NCI-H526 (cell line): ENCODE measurements at regions not wholly inside any gene's neighbourhood (a gene's known extent, or its start where the extent isn't known, plus 50 kb on each side); places are given as distances from the start of the nearest gene placed in this dataset.
"Not testable (repeated sequence)": the region's sequence is repeated elsewhere in the genome, so short reads cannot be mapped to it uniquely, and the experiment has no call there.

ENCODE experiments used
- DNase-seq, 2 experiments: peaks; one replicate each; lab custom pipeline; 2025; lab: John Stamatoyannopoulos, UW

DNA sequence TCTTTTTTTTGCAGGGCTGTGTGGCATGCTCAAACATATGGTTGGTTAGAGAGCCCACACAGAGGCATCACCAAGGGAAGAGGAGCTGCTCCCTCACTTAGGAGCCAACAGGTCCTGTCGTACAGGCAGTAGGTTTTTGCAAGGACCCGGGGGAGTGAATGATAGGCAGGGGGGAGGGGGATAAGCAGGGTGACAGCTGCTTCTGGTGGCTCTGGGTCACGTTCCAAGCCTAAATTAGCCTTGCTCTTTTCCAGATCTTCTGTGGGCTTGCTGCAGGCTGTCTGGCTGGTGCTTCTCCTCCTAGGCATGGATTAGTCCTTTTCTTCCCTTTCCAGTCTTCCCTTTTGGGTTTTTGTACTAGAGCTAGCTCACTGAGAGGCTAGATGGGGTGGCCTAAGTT is 117.7 kb upstream of the PODXL start:
- DNase-seq: no peak

DNA sequence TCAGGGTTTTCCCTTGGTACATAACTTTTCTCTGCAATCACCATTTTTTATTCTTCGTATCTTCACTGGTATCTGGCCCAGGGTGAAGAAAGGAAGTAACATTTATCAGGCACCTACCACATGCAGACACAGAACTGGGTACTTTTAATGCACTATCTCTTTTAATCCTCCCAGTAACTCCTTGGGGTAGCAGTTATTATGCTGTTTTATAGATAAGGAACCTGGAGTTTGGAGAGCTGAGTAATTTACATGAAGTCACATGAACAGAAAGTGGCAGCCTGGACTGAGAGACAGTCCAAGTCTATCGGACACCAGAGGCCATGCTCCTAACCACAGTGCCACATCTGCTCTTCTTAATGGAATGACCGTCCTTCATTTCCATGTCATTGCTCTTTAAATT is 117.1 kb upstream of the PODXL start:
- DNase-seq: no peak

DNA sequence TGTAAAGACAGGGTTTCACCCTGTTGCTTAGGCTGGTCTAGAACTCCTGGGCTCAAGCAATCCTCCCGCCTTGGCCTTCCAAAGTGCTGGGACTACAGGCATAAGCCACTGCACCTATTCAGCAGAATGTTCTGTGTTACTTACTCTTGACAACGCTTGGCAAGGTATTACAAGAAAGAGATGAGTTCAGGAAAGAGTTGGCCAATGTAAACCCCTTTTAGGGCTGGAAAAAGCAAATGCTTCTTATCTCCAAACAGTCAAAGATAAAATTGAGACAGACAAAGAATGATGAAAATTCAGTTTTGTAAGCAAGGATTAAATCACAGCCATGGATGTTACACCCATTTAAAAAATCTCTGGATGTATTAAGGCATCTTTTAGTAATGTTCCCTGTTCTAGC is 114.0 kb upstream of the PODXL start:
- DNase-seq: no peak

DNA sequence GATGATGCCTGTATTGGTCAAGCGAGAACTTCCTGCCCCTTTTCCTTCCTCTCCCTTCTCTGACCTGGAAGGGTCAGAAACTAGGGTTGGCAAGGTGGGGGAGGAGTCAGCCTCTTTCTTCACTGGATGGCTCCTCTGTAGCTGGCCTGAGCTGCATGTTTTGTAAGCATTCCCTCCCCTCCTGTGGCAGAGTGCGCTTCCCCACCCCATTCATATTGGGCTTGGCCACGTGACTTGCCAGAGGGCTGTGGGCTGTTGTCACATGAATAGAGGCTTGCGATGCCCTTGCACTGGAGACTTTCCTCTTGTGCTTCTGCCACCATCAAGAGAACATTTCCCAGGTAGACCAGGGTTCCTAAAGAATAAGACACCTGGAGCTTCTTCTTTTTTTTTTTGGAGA is 111.3 kb upstream of the PODXL start:
- DNase-seq: no peak

DNA sequence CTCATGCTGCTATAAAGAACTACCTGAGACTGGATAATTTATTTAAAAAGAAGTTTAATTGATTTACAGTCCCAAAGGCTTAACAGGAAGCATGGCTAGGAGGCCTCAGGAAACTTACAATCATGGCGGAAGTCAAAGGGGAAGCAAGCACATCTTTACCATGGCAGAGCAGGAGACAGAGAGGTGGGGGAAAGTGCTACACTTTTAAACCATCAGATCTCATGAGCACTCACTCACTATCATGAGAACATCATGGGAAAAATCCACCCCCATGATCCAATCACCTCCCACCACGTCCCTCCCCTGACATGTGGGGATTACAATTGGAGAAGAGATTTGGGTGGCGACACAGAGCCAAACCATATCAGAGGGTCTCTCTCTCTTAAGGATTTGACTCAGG is 108.6 kb upstream of the PODXL start:
- DNase-seq: no peak

DNA sequence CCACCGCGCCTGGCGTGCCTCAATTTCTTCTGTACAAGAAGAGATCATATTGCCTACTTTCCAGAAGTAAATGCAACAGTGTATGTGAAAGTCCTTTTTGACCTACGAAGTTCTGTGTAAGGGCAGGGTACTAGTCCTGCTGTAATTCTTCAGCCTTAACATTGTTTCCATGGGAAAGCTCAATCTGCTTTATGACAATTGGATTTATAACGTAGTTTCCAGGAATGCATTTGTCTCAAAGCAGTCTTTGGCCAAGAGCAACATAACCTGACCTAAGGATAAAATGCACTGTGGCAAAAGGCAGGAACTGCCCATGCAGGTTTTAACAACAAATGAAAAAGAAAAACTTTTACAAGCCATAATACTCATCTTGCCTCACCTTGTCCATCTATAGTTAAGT is 108.1 kb upstream of the PODXL start:
- no peak for DNase-seq

DNA sequence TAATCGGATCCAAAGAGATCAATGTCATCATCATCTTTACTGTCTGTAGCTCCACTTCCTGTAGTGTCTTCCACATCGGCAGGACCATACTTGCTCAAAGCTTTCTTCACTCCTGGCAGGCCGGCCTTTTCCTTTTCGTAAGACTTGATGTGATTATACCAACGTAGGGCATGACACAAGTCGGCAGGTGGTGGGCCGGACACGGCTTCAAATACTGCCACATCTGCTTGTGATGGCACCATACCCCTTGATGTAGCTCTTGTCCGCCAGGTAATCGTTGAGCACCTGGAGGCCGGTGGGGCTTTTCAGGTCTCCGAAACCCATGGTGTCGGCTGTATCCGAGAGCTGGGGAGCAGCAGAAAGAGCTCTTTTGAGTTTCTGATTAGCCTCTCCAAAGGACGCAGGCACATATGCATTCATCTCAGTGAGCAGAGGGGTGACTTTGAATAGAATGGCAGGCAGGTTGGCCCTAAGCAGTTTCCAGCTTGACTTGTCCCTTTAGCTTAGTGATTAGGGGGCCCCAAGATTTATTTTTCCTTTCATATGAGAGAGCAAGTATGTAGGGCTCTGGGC is 106.0 kb upstream of the PODXL start:
- not testable (repeated sequence) for DNase-seq

DNA sequence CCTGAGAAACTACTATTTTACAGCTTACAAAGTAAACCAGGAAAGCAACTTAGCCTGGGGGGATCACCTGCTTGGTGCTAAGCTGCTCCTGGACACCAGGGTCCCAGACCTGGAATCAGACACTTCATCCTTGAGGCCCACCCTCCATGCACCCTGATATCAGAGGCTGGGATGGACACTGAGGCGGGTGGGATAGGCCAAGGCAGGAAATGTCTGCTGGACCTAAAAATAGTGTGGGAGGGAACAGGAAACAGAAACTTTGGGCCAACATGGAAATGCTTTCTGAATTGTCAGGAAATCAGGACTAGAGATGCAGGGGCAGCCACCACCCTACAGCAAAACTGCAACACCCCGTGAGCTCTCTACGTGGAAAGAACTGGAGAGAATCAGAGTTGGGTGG is 101.5 kb upstream of the PODXL start:
- no peak for DNase-seq

DNA sequence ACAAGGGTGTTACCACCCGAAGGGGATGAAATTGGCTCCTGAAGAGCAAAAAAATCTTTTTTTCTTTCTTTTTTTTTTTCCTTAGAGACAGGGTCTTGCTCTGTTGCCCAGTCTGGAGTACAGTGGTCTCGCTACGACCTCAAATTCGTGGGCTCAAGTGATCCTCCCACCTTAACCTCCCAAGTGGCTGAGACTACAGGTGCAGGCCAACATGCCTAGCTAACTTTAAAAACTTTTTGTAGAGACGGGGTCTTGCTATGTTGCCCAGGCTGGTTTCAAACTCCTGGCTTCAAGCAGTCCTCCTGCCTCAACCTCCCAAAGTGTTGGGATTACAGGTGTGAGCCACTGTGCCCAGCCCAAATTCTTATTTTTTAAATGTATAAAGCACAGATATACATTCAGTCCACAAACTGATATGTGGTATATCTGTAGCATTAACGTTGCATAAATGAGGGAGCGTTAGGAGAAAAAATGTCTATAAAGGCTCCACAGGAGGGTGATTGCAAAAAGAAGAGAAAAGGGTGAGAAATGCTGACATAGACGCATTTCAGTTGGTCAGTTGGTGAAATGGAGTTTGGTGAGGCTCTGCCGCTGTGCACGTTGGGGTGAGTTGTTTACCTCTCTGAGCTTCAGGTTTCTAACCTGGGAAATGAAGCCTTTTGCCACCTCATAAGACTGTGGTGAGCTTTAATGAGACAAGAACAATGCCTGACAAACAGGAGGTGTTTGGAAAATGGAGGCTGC is 100.7 kb upstream of the PODXL start:
- DNase-seq: no peak

DNA sequence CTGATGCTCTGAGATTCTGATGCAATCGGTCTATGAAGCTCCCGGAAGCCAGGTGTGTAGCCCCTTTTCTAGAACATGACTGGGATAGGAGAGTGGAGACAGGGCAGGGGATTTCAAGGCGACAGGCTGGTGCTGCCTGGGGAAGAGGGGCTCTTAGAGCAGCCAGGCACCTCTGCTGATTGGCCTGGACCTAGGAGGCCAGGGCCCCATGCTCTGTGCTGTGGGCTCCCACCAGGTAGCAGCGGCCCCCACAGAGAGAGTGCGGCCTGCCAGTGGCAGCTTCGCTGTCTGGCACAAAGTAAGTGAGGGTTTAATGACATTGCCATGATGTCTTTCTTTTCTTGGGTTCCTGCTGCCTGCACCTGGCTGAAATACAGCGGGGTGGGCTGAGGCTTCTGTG is 99.4 kb upstream of the PODXL start:
- no peak for DNase-seq

DNA sequence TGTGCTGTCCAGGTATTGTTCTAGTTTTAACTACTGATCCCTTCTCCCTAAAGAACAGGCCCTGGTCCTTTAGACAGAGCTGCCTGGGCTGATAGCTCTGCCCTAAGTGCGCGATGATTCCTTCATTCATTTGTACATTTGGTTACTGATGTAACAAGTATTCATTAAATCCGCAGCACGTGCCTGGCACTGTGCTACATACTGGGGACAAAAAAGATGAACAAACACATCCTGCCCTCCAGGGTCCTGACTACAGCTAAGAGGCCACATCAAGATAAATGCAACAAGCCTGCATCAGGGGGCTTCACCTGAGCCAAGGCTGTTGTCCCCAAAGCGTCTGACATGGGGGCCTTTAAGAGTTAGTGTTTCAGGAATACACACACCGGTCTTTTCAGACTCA is 99.0 kb upstream of the PODXL start:
- no peak for DNase-seq

DNA sequence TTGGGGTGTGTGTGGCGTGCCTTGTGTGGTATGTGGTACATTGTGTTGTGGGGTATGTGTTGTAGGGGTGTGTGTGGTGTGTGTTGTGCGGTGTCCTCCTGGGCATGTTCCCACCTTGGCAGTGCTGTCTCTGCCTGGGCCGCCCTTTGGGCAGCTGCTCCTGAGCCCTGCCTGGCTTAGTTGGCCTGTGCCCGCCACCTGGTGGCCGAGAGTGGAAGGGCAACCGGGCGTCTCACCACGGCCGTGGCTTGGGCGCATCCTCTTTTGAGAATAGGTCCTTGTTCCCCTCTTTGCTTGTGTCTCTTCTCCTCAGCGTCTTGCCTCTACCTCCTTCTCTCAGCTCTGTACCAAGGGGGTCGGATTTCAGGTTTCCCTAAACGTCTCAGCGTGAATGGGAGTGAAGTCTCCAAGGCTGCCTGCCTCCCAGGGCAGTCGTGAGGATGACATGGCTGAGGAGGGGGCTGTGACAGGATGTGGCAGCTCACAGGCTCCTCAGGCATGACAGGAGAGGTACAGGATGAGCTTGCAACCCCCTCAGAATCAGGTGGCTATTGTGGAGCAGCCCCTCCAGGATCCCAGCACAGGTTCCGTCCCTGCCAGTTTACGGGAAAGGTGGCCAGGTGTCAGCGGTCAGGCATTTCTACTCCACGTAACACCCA is 98.4 kb upstream of the PODXL start:
- DNase-seq: peak; percentile 21 to 85

DNA sequence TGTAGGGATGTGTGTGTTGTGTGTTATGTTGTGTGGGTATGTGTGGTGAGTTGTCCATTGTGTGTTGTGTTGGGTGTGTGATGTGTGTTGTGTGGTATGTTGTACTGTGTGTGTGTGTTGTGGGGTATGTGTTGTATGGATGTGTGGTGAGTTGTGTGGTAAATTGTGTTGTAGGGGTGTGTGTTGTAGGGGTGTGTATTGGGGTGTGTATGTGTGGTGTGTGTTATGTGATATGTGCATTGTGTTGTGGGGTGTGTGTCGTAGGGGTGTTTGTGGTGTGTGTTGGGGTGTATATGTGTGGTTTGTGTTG is 97.8 kb upstream of the PODXL start:
- DNase-seq: no peak

DNA sequence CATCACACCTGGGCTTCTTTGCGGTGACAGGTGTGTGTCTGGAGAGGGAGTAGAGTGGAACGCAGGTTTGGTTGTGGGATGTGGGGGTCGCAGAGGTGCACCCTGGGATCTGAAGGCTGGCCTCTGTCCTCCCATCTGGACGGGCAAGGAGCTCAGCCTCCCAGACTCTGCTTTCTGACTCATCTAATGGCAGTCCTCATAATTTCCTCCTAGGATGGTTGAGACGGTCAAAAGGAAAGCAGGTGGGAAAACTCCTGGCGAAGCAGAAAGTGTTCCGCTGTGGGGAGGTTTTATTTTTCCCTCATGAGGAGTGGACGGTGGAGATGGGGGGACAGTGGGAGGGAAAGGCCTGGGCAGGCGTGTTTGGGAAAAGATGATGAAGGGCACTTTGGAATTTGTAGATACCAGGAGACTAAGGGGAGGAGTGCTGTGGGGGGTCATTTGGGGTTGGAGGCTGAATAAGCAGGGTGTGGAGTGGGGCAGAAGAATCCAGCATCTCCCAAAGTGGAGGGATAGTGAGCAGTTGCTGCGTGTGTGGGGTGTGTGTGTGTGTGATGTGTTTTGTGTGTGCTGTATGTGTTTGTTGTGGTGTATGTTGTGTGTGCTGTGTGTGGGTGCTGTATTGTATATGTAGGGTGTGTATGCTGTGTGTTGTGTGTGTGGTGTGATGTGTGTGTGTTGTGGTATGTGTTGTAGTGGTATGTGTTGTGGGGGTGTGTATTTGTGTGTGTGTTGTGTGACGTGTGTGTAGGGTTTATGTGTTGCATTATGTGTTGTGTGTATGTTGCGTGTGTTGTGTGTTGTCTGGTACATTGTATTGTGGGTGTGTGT is 97.2 kb upstream of the PODXL start:
- DNase-seq: peak in 1 of 2 experiments; percentile 16

DNA sequence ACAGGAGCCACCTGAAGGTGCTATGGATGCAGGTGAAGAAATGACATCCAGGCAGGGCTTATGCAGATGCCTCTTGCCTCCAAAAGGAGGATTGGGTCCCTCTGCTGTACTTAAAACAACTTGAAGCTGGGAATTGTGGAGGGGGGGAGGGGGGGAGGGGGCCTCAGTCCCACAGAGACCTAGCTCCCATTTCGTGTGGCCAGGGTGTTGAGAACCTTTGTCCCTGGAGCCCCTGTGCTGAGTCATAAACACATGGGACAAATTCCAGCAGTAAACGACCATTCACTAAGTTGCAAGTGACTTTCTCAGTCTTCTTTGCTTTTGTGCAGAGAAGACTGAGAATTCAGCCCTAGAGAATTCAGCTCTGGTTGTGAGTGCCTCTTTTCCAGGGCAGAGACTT is 96.5 kb upstream of the PODXL start:
- no peak for DNase-seq

DNA sequence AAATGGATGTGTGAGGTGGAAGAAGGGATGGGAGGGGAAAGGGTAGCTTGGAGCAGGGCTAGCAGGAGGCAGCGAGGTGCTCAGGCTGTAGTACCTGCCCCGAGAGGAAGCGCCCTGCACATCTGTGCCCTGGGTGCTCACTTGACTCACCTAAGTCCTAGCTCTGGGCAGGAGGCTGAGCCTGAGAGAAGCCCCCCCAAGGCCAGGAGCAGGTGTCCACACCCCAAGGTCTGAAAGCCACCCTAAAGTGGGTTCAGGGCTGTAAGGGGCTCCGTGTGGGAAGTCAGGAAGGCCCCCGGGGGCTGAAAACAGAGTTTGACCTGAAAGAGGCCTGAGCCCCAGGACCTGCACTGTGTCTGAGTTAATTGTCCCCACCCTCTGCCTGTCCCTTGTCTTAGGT is 95.8 kb upstream of the PODXL start:
- DNase-seq: no peak

DNA sequence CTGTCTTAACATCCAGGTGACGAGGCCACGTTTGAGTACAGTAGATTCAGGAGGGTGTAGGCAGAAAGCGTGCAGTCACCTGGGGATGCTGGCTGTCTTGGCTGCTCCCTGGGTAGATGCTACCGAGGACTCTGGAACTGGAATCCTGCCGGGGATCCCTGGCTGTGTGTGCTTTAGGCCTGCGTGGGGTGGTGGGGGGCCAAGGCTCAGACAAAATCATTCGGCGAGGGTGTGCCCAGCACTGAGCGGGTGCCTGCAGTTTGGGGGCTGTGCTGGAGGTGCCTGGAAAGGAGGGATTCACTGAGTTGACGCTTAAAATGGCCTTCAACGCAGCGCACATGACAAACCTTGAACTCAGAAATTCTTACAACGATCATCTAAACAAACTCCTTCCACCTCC is 93.5 kb upstream of the PODXL start:
- DNase-seq: no peak

DNA sequence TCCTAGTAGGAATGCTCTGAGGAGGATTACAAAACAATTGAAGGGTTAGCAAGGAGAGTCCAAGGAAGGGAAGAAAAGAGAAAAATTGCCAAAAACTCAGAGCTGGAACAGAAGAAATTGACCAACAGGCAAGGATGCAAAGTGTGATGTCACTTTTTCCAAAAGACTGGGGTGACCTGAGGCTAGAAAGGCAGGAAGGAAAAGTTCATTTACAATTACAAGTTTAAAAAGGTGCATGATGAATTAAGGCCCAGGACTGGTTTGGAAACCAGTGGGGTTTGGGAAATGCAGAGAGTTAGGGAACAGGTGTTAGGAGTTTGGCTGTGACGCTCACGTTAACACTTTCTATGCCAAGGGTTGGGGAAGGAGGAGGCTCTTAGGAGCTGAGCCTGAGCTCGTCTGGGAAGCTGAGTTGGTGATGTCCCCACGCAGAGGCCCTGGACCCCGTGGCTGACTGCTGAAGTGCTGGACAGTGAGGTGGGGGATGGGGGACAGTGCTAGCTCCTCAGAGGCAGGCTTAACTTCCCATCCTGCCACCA is 92.6 kb upstream of the PODXL start:
- DNase-seq: no peak

DNA sequence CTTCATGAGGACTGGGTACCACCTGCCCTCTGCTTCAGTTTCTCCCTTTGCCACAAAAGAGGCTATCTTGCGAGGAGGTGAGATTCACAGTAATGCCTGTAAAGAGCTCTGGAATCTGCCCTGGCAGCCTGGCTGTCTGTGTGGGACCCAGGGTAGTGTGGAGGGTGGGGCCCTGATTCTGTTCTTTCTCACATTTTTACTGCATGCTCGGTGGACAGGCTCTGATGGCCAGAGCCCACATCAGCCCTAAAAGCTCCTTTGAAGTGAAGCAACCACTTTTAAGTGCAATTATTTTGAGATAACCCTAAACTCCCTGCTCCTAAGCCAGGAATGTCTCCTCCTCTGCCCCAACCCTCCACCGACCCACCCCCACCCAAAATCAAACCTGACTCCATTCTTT is 92.1 kb upstream of the PODXL start:
- DNase-seq: no peak

DNA sequence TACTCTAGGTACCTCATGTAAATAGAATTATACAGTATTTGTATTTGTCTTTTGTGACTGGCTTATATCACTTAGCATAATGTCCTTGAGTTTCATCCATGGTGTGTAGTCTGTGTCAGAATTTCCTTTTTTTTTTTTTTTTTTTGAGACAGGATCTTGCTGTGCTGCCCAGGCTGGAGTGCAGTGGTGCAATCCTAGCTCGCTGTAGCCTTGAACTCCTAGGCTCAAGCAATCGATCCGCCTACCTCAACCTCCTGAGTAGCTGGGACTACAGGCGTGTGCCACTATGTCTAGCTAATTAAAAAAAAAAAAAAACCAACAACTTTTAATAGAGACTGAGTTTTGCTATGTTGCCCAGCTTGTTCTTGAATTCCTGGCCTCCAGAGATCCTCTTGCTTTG is 89.8 kb upstream of the PODXL start:
- no peak for DNase-seq

DNA sequence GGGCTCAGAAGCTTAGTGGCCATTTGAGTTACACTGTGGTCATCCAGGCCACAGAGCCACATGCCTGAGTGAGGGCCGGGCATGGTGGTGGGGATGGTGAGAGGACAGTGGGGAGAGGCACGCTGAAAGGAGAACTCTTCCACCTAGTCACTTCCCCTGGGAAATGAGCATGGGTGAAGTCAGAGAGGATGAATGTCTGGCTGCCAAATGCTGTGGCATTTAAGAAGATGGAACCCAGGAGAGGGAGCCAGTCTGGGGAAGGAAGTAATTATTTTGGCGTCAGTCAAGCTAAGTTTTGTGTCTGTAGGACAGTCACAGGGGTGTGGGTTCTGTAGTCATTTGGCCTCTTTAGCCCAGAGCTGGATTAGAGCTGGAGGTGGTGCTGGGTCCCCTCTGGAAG is 86.0 kb upstream of the PODXL start:
- DNase-seq: no peak

DNA sequence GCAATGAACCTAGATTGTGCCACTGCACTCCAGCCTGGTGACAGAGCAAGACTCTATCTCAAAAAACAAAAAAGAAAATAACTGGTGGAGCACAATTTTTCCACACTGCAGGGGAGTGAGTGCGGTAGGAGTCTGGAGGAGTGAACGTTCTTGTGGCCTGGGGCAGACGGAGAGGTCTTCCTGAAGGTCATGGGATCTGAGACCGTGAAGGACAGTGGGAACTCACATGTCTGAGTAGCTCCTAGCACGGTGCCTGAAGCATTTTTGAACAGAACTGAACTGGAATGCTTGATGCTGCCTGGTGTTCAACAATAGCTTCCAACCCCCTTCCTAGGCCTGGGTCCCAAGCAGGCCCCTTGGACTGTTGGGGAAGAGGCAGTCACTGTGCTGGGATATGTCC is 84.3 kb upstream of the PODXL start:
- no peak for DNase-seq
